ENCODE measurements at regions not wholly inside any gene's neighbourhood (a gene's known extent, or its start where the extent isn't known, plus 50 kb on each side); places are given as distances from the start of the nearest gene placed in this dataset.

GRCh38 chr16:48049847-48050246 lies 105.9 kb downstream of the ABCC12 start:
- TF ChIP-seq, protein P1, sequence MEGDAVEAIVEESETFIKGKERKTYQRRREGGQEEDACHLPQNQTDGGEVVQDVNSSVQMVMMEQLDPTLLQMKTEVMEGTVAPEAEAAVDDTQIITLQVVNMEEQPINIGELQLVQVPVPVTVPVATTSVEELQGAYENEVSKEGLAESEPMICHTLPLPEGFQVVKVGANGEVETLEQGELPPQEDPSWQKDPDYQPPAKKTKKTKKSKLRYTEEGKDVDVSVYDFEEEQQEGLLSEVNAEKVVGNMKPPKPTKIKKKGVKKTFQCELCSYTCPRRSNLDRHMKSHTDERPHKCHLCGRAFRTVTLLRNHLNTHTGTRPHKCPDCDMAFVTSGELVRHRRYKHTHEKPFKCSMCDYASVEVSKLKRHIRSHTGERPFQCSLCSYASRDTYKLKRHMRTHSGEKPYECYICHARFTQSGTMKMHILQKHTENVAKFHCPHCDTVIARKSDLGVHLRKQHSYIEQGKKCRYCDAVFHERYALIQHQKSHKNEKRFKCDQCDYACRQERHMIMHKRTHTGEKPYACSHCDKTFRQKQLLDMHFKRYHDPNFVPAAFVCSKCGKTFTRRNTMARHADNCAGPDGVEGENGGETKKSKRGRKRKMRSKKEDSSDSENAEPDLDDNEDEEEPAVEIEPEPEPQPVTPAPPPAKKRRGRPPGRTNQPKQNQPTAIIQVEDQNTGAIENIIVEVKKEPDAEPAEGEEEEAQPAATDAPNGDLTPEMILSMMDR (optimal IDR thresholded peaks at IDR 0.05 in 1 of 3, IDR thresholded peaks at IDR 0.05 in 1 of 3, conservative IDR thresholded peaks at IDR 0.05 in 1 of 3; ENCODE audit: extremely low read depth in 1 of 3, insufficient read depth in 2 of 3, low read length in 3 of 3): no peak
- no peak for TF ChIP-seq EZH2 (IDR thresholded peaks at IDR 0.05; ENCODE audit: low read length)
